GM12878 (cell line): ENCODE measurements at regions not wholly inside any gene's neighbourhood (a gene's known extent, or its start where the extent isn't known, plus 50 kb on each side); places are given as distances from the start of the nearest gene placed in this dataset.

Experiments
- ATAC-seq: fragments of 200-7000 bp; cut with Tn5 transposase; 3 replicates; pipeline ENCODE4 v1.9.1; 2020; ENCODE audit warnings: mild to moderate bottlenecking, moderate library complexity
- BruUV-seq: library from RNA; stranded (reverse); fragments of 400-500 nt; replicated peaks from 2 replicates; lab custom pipeline; 2021; lab: Mats Ljungman, UMichigan
- CTCF ChIA-PET: fragments of 300-600 bp; sonication (Branson Sonifier 250); formaldehyde crosslinking; extraction: SDS; loops from one replicate; lab custom pipeline; 2021; ENCODE audit warnings: inconsistent platforms; lab: Yijun Ruan, JAX
- POLR2A ChIA-PET: fragments of 350-600 bp; formaldehyde crosslinking; extraction: SDS; loops from one replicate; lab custom pipeline; 2021; ENCODE audit warnings: inconsistent platforms; lab: Charles Lee
- RAD21 ChIA-PET: fragments of 300-600 bp; sonication (Branson Sonifier 250); formaldehyde crosslinking; loops from one replicate; lab custom pipeline; 2023; ENCODE audit warnings: antibody characterized with exemption; ENCODE audit not compliant: unreplicated experiment; lab: Charles Lee
- SMC1A ChIA-PET: fragments of 300-600 bp; sonication (Branson Sonifier 250); formaldehyde crosslinking; loops from one replicate; lab custom pipeline; 2023; ENCODE audit not compliant: unreplicated experiment, uncharacterized antibody; lab: Charles Lee
- DNase-seq: peaks from one replicate; pipeline ENCODE4 v3.0.0-alpha.2; 2011; ENCODE audit warnings: low read depth, low spot score
- FAIRE-seq: peaks from 3 replicates; lab custom pipeline; 2011; peaks lifted over from hg19 to GRCh38; lab: Jason Lieb, UNC
- H2AFZ ChIP-seq: 2 replicates; pipeline ENCODE4 v1.6.0; 2011; ENCODE audit warnings: low read depth, low read length, control low read depth; ENCODE audit not compliant: control insufficient read depth
- H3K27ac ChIP-seq: 2 replicates; pipeline ENCODE4 v1.5.1; 2011; ENCODE audit warnings: control low read depth; ENCODE audit not compliant: control insufficient read depth, insufficient read depth
- H3K27me3 ChIP-seq, 2 experiments: replicated peaks in 1 of 2; 2 replicates each; pipeline versions ENCODE4 v1.6.0 to v1.6.1; 2011; ENCODE audit warnings: low read length in 1 of 2; ENCODE audit not compliant: control insufficient read depth in 2 of 2, insufficient read depth in 2 of 2
- H3K36me3 ChIP-seq, 2 experiments: 2 replicates each; pipeline ENCODE4 v1.5.1; 2011; ENCODE audit warnings: low read length in 1 of 2; ENCODE audit not compliant: control insufficient read depth in 2 of 2, insufficient read depth in 2 of 2
- H3K4me1 ChIP-seq: 2 replicates; pipeline ENCODE4 v1.6.1; 2011; ENCODE audit warnings: mild to moderate bottlenecking, low read length, moderate library complexity, mixed read lengths; ENCODE audit not compliant: control insufficient read depth, insufficient read depth
- H3K4me2 ChIP-seq: 2 replicates; pipeline ENCODE4 v1.6.0; 2011; ENCODE audit warnings: control low read depth; ENCODE audit not compliant: control insufficient read depth, insufficient read depth
- H3K4me3 ChIP-seq: fragments of 200-600 bp; sonication (generic); 2 replicates; pipeline ENCODE4 v1.5.1; 2016
- H3K79me2 ChIP-seq: 2 replicates; pipeline ENCODE4 v1.6.0; 2011; ENCODE audit warnings: low read length; ENCODE audit not compliant: control insufficient read depth, insufficient read depth
- H3K9ac ChIP-seq: 2 replicates; pipeline ENCODE4 v1.8.0; 2011; ENCODE audit warnings: low read length, control low read depth, mixed read lengths; ENCODE audit not compliant: control insufficient read depth, insufficient read depth
- H3K9me3 ChIP-seq: replicated peaks from 3 replicates; pipeline ENCODE4 v1.5.1; 2011; ENCODE audit warnings: mild to moderate bottlenecking, low read length; ENCODE audit not compliant: control insufficient read depth, insufficient read depth
- H4K20me1 ChIP-seq: 2 replicates; pipeline ENCODE4 v1.6.0; 2011; ENCODE audit not compliant: control insufficient read depth, insufficient read depth
- ATF7 ChIP-seq: fragments of 450-650 bp; IDR thresholded peaks from 2 replicates; pipeline ENCODE4 v1.6.1; 2016; ENCODE audit warnings: low read depth, mild to moderate bottlenecking
- BHLHE40 ChIP-seq, 2 experiments: fragments of 450-650 bp in 1 of 2; IDR thresholded peaks; 2 replicates each; pipeline ENCODE4 v1.6.1; 2011 to 2017; ENCODE audit warnings: low read depth in 2 of 2, borderline replicate concordance in 1 of 2, improper control_type of control experiment in 1 of 2, low read length in 1 of 2, mild to moderate bottlenecking in 1 of 2
- CBX5 ChIP-seq: sonication (generic); IDR thresholded peaks from 2 replicates; pipeline ENCODE4 v1.6.1; 2016; ENCODE audit warnings: low read depth, moderate library complexity, mild to moderate bottlenecking, inconsistent platforms
- CTCF ChIP-seq, 3 experiments: IDR thresholded peaks in 2 of 3; conservative IDR thresholded peaks in 1 of 3; 2 replicates each; pipeline ENCODE4 v1.5.1; 2011; ENCODE audit warnings: low read depth in 3 of 3, low read length in 3 of 3, mild to moderate bottlenecking in 3 of 3, control low read depth in 2 of 3, moderate library complexity in 2 of 3, inconsistent platforms in 1 of 3, mixed read lengths in 1 of 3; ENCODE audit not compliant: control insufficient read depth in 2 of 3, insufficient read depth in 1 of 3; ENCODE audit errors: extremely low read depth in 1 of 3
- ELK1 ChIP-seq: IDR thresholded peaks from 2 replicates; pipeline ENCODE4 v1.6.1; 2012; ENCODE audit warnings: low read depth, low read length, improper control_type of control experiment
- ETV6 ChIP-seq, 2 experiments: fragments of 450-650 bp in 1 of 2; IDR thresholded peaks in 1 of 2; conservative IDR thresholded peaks in 1 of 2; 2 replicates each; pipeline ENCODE4 v1.6.1; 2014; ENCODE audit warnings: antibody characterized with exemption in 1 of 2, borderline replicate concordance in 1 of 2, low read depth in 1 of 2, mild to moderate bottlenecking in 1 of 2, moderate library complexity in 1 of 2
- IKZF2 ChIP-seq, 2 experiments: fragments of 450-650 bp; IDR thresholded peaks; 2 replicates each; pipeline ENCODE4 v1.6.1; 2017; ENCODE audit warnings: mild to moderate bottlenecking in 2 of 2, moderate library complexity in 2 of 2
- MYB ChIP-seq: fragments of 150-350 bp; IDR thresholded peaks from 2 replicates; pipeline ENCODE4 v1.6.1; 2014; ENCODE audit warnings: mild to moderate bottlenecking, low read depth, low read length, borderline replicate concordance
- NFIC ChIP-seq: IDR thresholded peaks from 2 replicates; pipeline ENCODE4 v1.6.1; 2012; ENCODE audit warnings: low read depth, mild to moderate bottlenecking, inconsistent platforms, low read length, moderate library complexity
- SKIL ChIP-seq: fragments of 450-650 bp; IDR thresholded peaks from 2 replicates; pipeline ENCODE4 v1.6.1; 2017; ENCODE audit warnings: mild to moderate bottlenecking, low read depth, inconsistent platforms; ENCODE audit not compliant: poor library complexity, severe bottlenecking
- TCF12 ChIP-seq: IDR thresholded peaks from 2 replicates; pipeline ENCODE4 v1.6.1; 2011; ENCODE audit warnings: low read depth, mild to moderate bottlenecking, low read length
- ZNF24 ChIP-seq: fragments of 450-650 bp; IDR thresholded peaks from 2 replicates; pipeline ENCODE4 v1.6.1; 2017; ENCODE audit warnings: antibody characterized with exemption, mild to moderate bottlenecking
- ZZZ3 ChIP-seq: IDR thresholded peaks from 2 replicates; pipeline ENCODE4 v1.6.1; 2011; ENCODE audit warnings: low read depth; ENCODE audit not compliant: control insufficient read depth, insufficient read length
- WGBS: methylation state at CpG from one replicate; pipeline ENCODE4 v1.1.6; 2016; ENCODE audit warnings: low lambda C conversion rate; ENCODE audit not compliant: insufficient replicate concordance, insufficient coverage; ENCODE audit errors: missing lambda C conversion rate; 5-methylcytosine and 5-hydroxymethylcytosine counted together
- in situ Hi-C: fragments of 300-500 bp; cut with MboI; formaldehyde crosslinking; loops from 9 replicates; pipeline ENCODE4 v1.14.3; 2018; ENCODE audit warnings: mixed read lengths
- intact Hi-C: fragments of 100-400 bp; cut with micrococcal nuclease; formaldehyde crosslinking; loops from one replicate; pipeline ENCODE4 v1.14.2; 2022; ENCODE audit not compliant: unreplicated experiment
- TF ChIP-seq, protein P1 (sequence below): fragments of 450-650 bp; formaldehyde crosslinking; IDR thresholded peaks from 2 replicates; pipeline ENCODE4 v1.4.0; 2020; ENCODE audit warnings: mild to moderate bottlenecking, moderate library complexity

- TF ChIP-seq ETV6 (conservative IDR thresholded peaks at IDR 0.05 in 1 of 2, IDR thresholded peaks at IDR 0.05 in 1 of 2; ENCODE audit: borderline replicate concordance in 1 of 2, low read depth in 1 of 2): no peak
- no peak for TF ChIP-seq ZZZ3
- TF ChIP-seq CTCF (IDR thresholded peaks at IDR 0.05 in 2 of 3, conservative IDR thresholded peaks at IDR 0.05 in 1 of 3; ENCODE audit: control insufficient read depth in 2 of 3, extremely low read depth in 1 of 3, insufficient read depth in 1 of 3, low read depth in 3 of 3, low read length in 3 of 3): no peak
These were observed 253.0 kb downstream of the PRDM2 start (continued) for GRCh38 chr1:13952985-13953384.

DNA sequence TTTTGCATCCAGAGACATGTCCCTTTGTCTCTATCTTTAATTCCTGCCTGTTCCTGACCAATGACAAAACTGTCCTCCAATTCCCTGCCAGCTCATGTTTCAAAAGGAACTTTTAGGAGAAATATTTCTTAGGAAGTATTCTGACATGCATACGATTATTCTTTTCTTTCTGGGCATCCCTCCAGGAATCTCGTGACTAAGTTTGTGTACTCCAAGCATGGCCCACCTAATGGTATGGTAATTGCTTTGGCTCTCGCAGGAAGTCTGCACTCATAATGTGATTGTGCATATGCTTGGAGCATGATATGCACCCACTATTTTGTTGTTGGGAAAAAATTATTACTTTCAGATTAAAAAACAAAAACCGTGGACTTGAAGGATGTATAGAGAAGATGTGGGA lies 256.4 kb downstream of the PRDM2 start:
- ChIA-PET POLR2A (no interaction called here), CTCF (interaction anchor here (0.9 to 1.5 kb wide), 2 partner anchors 26 to 292 kb away, joined by 3 to 5 read pairs; no protein-coding TSS in a partner anchor), RAD21 (no interaction called here), SMC1A (no interaction called here)
- FAIRE-seq (no peak), DNase-seq (no peak), ATAC-seq (no peak)
- whole genome bisulfite sequencing: 50% methylated on average over 4 of the region's 4 CpGs
- no peak overlapping the region for H3K9ac ChIP-seq
- H3K4me1 ChIP-seq: no peaks in the 10 kb centered on the region
- intact Hi-C loops (no loop called here), in situ Hi-C loops (loop anchor here (5.0 kb wide), 2 partner anchors 129 to 294 kb away; no protein-coding TSS in a partner anchor)
- no peaks in the 10 kb centered on the region for H3K36me3 ChIP-seq
- H3K4me3 ChIP-seq: no peak overlapping the region
- no peak overlapping the region for H3K27ac ChIP-seq
- H3K9me3 ChIP-seq: no peaks in the 10 kb centered on the region
- BruUV-seq: no TSS peak
- no peak overlapping the region for H3K4me2 ChIP-seq
- H3K27me3 ChIP-seq: no peaks in the 10 kb centered on the region
- H2AFZ ChIP-seq: no peak overlapping the region
- H3K79me2 ChIP-seq: no peaks in the 10 kb centered on the region
- H4K20me1 ChIP-seq: no peaks in the 10 kb centered on the region
- no peak for TF ChIP-seq CBX5
- no peak for TF ChIP-seq ZNF24
- TF ChIP-seq, protein P1, sequence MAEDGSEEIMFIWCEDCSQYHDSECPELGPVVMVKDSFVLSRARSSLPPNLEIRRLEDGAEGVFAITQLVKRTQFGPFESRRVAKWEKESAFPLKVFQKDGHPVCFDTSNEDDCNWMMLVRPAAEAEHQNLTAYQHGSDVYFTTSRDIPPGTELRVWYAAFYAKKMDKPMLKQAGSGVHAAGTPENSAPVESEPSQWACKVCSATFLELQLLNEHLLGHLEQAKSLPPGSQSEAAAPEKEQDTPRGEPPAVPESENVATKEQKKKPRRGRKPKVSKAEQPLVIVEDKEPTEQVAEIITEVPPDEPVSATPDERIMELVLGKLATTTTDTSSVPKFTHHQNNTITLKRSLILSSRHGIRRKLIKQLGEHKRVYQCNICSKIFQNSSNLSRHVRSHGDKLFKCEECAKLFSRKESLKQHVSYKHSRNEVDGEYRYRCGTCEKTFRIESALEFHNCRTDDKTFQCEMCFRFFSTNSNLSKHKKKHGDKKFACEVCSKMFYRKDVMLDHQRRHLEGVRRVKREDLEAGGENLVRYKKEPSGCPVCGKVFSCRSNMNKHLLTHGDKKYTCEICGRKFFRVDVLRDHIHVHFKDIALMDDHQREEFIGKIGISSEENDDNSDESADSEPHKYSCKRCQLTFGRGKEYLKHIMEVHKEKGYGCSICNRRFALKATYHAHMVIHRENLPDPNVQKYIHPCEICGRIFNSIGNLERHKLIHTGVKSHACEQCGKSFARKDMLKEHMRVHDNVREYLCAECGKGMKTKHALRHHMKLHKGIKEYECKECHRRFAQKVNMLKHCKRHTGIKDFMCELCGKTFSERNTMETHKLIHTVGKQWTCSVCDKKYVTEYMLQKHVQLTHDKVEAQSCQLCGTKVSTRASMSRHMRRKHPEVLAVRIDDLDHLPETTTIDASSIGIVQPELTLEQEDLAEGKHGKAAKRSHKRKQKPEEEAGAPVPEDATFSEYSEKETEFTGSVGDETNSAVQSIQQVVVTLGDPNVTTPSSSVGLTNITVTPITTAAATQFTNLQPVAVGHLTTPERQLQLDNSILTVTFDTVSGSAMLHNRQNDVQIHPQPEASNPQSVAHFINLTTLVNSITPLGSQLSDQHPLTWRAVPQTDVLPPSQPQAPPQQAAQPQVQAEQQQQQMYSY (CRISPR knock-in tag): no peak
- no peak for TF ChIP-seq MYB
- TF ChIP-seq NFIC: no peak
- TF ChIP-seq BHLHE40 (IDR thresholded peaks at IDR 0.05; ENCODE audit: borderline replicate concordance in 1 of 2, low read depth in 2 of 2, low read length in 1 of 2): no peak
- TF ChIP-seq SKIL: no peak
- TF ChIP-seq ATF7: no peak
- no peak for TF ChIP-seq TCF12
- TF ChIP-seq ELK1: no peak
- no peak for TF ChIP-seq IKZF2 (IDR thresholded peaks at IDR 0.05)
